Aorta (tissue), 5 donors: ENCODE measurements at regions not wholly inside any gene's neighbourhood (a gene's known extent, or its start where the extent isn't known, plus 50 kb on each side); places are given as distances from the start of the nearest gene placed in this dataset.
"Not testable (repeated sequence)": the region's sequence is repeated elsewhere in the genome, so short reads cannot be mapped to it uniquely, and the experiment has no call there.

ENCODE experiments used
- ATAC-seq: fragments of 200-7000 bp; cut with Tn5 transposase; one replicate; pipeline ENCODE4 v1.9.1; 2022; ENCODE audit warnings: moderate library complexity; ENCODE audit not compliant: low FRiP score
- DNase-seq, 2 donors: peaks; one replicate each; pipeline ENCODE4 v3.0.0-alpha.2; 2020
- H3K27ac ChIP-seq, 2 donors: one replicate each; pipeline ENCODE4 v1.5.1; 2013; ENCODE audit warnings: low read length in 2 of 2, mild to moderate bottlenecking in 2 of 2, moderate library complexity in 2 of 2, control low read depth in 1 of 2, inconsistent platforms in 1 of 2, low read depth in 1 of 2
- H3K27me3 ChIP-seq, 2 donors: one replicate each; pipeline ENCODE4 v1.6.1; 2013; ENCODE audit warnings: control low read depth in 1 of 2, low read length in 1 of 2, mild to moderate bottlenecking in 1 of 2, moderate library complexity in 1 of 2; ENCODE audit not compliant: insufficient read depth in 2 of 2, control insufficient read depth in 1 of 2
- H3K36me3 ChIP-seq, 2 donors: one replicate each; pipeline ENCODE4 v1.6.1; 2013; ENCODE audit warnings: control low read depth in 1 of 2, low read length in 1 of 2, mild to moderate bottlenecking in 1 of 2; ENCODE audit not compliant: insufficient read depth in 2 of 2, control insufficient read depth in 1 of 2
- H3K4me1 ChIP-seq, 2 donors: one replicate each; pipeline ENCODE4 v1.6.1; 2013; ENCODE audit warnings: low read length in 2 of 2, control low read depth in 1 of 2, mild to moderate bottlenecking in 1 of 2, moderate library complexity in 1 of 2; ENCODE audit not compliant: insufficient read depth in 2 of 2, control insufficient read depth in 1 of 2
- H3K4me3 ChIP-seq, 2 donors: one replicate each; pipeline ENCODE4 v1.5.1; 2013; ENCODE audit warnings: low read length in 2 of 2, control low read depth in 1 of 2, mild to moderate bottlenecking in 1 of 2
- H3K9me3 ChIP-seq: one replicate; pipeline ENCODE4 v1.6.1; 2013; ENCODE audit warnings: mild to moderate bottlenecking, low read length; ENCODE audit not compliant: control insufficient read depth
- WGBS, 2 donors: extraction: QIAGEN DNeasy Blood & Tissue Kit; methylation state at CpG; one replicate each; pipeline ENCODE4 v1.1.7; 2013; 5-methylcytosine and 5-hydroxymethylcytosine counted together
- intact Hi-C, 2 donors: fragments of 100-400 bp; cut with DNase I; formaldehyde crosslinking; loops; one replicate each; pipeline versions ENCODE4 v1.14.2 to v1.15.0; 2022
- donor health status: healthy with polysubstance abuse.
- donor health status: Bipolar disorder and iron deficiency.
- donor health status: DM: no; HTN: no; CAD: no.
- donor health status: DM: no; HTN: no; CAD: no.
- donor health status: DM: yes; HTN: yes; CAD: no.

GRCh38 chr4:177803151-177803550 is 360.9 kb upstream of the AGA start:
- no peak for ATAC-seq
- no peak overlapping the region for H3K27ac ChIP-seq
- no peaks in the 10 kb centered on the region for H3K9me3 ChIP-seq
- no peaks in the 10 kb centered on the region for H3K27me3 ChIP-seq
- H3K4me3 ChIP-seq, result no peak overlapping the region
- H3K36me3 ChIP-seq, result no peaks in the 10 kb centered on the region
- WGBS, 2 donors, result 72 to 83% methylated on average over 3 of the region's 3 CpGs
- H3K4me1 ChIP-seq, result no peaks in the 10 kb centered on the region
- intact Hi-C loops, result no loop called here
- no peak for DNase-seq

GRCh38 chr4:177809791-177810190 is 367.6 kb upstream of the AGA start:
- Histone ChIP-seq H3K4me1 (no peaks in the 10 kb centered on the region), H3K9me3 (no peaks in the 10 kb centered on the region), H3K4me3 (no peak overlapping the region), H3K36me3 (no peaks in the 10 kb centered on the region), H3K27me3 (no peaks in the 10 kb centered on the region), H3K27ac (no peak overlapping the region)
- intact Hi-C loops, result no loop called here
- ATAC-seq, result no peak
- no peak for DNase-seq
- 68 to 76% methylated on average over 3 of the region's 3 CpGs for WGBS, 2 donors

- ATAC-seq (no peak), DNase-seq (no peak)
These were observed 368.0 kb upstream of the AGA start for GRCh38 chr4:177810220-177810619.

GRCh38 chr4:177818392-177818791 is 376.2 kb upstream of the AGA start:
- H3K4me1 ChIP-seq, H3K4me3 ChIP-seq, H3K9me3 ChIP-seq, H3K27ac ChIP-seq, intact Hi-C loops, H3K36me3 ChIP-seq, DNase-seq, H3K27me3 ChIP-seq, ATAC-seq: not testable (repeated sequence)
- 81 to 91% methylated on average over 4 of the region's 4 CpGs for WGBS, 2 donors

More at GRCh38 chr4:177810220-177810619, 368.0 kb upstream of the AGA start:
- Histone ChIP-seq H3K4me1 (no peaks in the 10 kb centered on the region), H3K9me3 (no peaks in the 10 kb centered on the region), H3K27ac (no peak overlapping the region), H3K27me3 (no peaks in the 10 kb centered on the region), H3K36me3 (no peaks in the 10 kb centered on the region), H3K4me3 (no peak overlapping the region)
- 76 to 78% methylated on average over 4 of the region's 4 CpGs for WGBS, 2 donors
- intact Hi-C loops, result no loop called here

- 40 to 62% methylated on average over 1 of the region's 1 CpG for WGBS, 2 donors
- no peaks in the 10 kb centered on the region for H3K27me3 ChIP-seq
These were observed 384.7 kb upstream of the AGA start for GRCh38 chr4:177826973-177827372.

GRCh38 chr4:177841258-177841657 is 399.0 kb upstream of the AGA start:
- H3K27ac ChIP-seq, result no peak overlapping the region
- intact Hi-C loops, result no loop called here
- H3K4me3 ChIP-seq, result no peak overlapping the region
- H3K36me3 ChIP-seq, result no peaks in the 10 kb centered on the region
- no peaks in the 10 kb centered on the region for H3K9me3 ChIP-seq
- H3K27me3 ChIP-seq, result no peaks in the 10 kb centered on the region
- no peaks in the 10 kb centered on the region for H3K4me1 ChIP-seq
- ATAC-seq (no peak), DNase-seq (no peak)
- WGBS, 2 donors, result 0 to 18% methylated on average over 1 of the region's 1 CpG

More at GRCh38 chr4:177826973-177827372, 384.7 kb upstream of the AGA start:
- intact Hi-C loops, result no loop called here
- no peak overlapping the region for H3K4me3 ChIP-seq
- DNase-seq (no peak), ATAC-seq (no peak)
- H3K4me1 ChIP-seq, result no peaks in the 10 kb centered on the region
- no peaks in the 10 kb centered on the region for H3K36me3 ChIP-seq
- H3K27ac ChIP-seq, result no peak overlapping the region
- H3K9me3 ChIP-seq, result no peaks in the 10 kb centered on the region

GRCh38 chr4:177853229-177853628 is 411.0 kb upstream of the AGA start:
- no peak for ATAC-seq
- WGBS, 2 donors, result 93 to 95% methylated on average over 8 of the region's 8 CpGs

GRCh38 chr4:177855507-177856197 is 413.4 kb upstream of the AGA start:
- ATAC-seq (no peak), DNase-seq (no peak)
- H3K36me3 ChIP-seq, result no peaks in the 10 kb centered on the region
- H3K4me3 ChIP-seq, result no peak overlapping the region
- intact Hi-C loops, result no loop called here
- peaks cover 2% of the 10 kb centered on the region for H3K9me3 ChIP-seq
- 45 to 53% methylated on average over 5 of the region's 5 CpGs for WGBS, 2 donors
- H3K27me3 ChIP-seq, result no peaks in the 10 kb centered on the region
- no peaks in the 10 kb centered on the region for H3K4me1 ChIP-seq
- no peak overlapping the region for H3K27ac ChIP-seq

More at GRCh38 chr4:177853229-177853628, 411.0 kb upstream of the AGA start:
- H3K9me3 ChIP-seq, result peaks cover 2% of the 10 kb centered on the region
- H3K4me1 ChIP-seq, result no peaks in the 10 kb centered on the region
- H3K27me3 ChIP-seq, result no peaks in the 10 kb centered on the region
- H3K4me3 ChIP-seq, result no peak overlapping the region
- no peak overlapping the region for H3K27ac ChIP-seq
- H3K36me3 ChIP-seq, result no peaks in the 10 kb centered on the region
- intact Hi-C loops, result no loop called here
- DNase-seq, result no peak

GRCh38 chr4:177860171-177860570 is 417.9 kb upstream of the AGA start:
- DNase-seq (no peak), ATAC-seq (no peak)
- no peaks in the 10 kb centered on the region for H3K36me3 ChIP-seq
- intact Hi-C loops, result no loop called here
- H3K4me1 ChIP-seq, result no peaks in the 10 kb centered on the region
- H3K27me3 ChIP-seq, result no peaks in the 10 kb centered on the region
- no peak overlapping the region for H3K27ac ChIP-seq
- H3K4me3 ChIP-seq, result no peak overlapping the region
- H3K9me3 ChIP-seq, result no peaks in the 10 kb centered on the region
